Cardiac muscle cell (in vitro differentiated cells and primary cell): ENCODE measurements at regions not wholly inside any gene's neighbourhood (a gene's known extent, or its start where the extent isn't known, plus 50 kb on each side); places are given as distances from the start of the nearest gene placed in this dataset.

Source experiments
- DNase-seq, 2 donors: peaks; one replicate each; pipeline versions ENCODE4 v3.0.0 to v3.0.0-alpha.2; 2010 to 2017; ENCODE audit warnings: low read depth in 1 of 2, low spot score in 1 of 2
- H3K27ac ChIP-seq: fragments of 200-600 bp; sonication (generic); 2 replicates; pipeline ENCODE4 v1.5.1; 2016
- H3K27me3 ChIP-seq: fragments of 200-600 bp; sonication (generic); 2 replicates; pipeline ENCODE4 v1.6.0; 2016; ENCODE audit warnings: control low read depth
- H3K36me3 ChIP-seq: fragments of 200-600 bp; sonication (generic); 2 replicates; pipeline ENCODE4 v1.5.1; 2016; ENCODE audit warnings: control low read depth
- H3K4me1 ChIP-seq: fragments of 200-600 bp; sonication (generic); 2 replicates; pipeline ENCODE4 v1.8.1; 2017; ENCODE audit warnings: low read depth, mild to moderate bottlenecking, mixed run types
- H3K4me3 ChIP-seq: fragments of 200-600 bp; sonication (generic); 2 replicates; pipeline ENCODE4 v1.5.1; 2016; ENCODE audit warnings: mild to moderate bottlenecking
- H3K9me3 ChIP-seq: fragments of 200-600 bp; sonication (generic); 2 replicates; pipeline ENCODE4 v1.5.1; 2017; ENCODE audit warnings: low read depth, mild to moderate bottlenecking, control low read depth
- TF ChIP-seq, protein P1 (sequence below): IDR thresholded peaks from 2 replicates; pipeline ENCODE4 v1.5.1; 2012; ENCODE audit warnings: low read depth, mild to moderate bottlenecking, low read length

GRCh38 chr4:169342906-169343564 lies 72.3 kb upstream of the SH3RF1 start:
- DNase-seq, result no peak
- H3K4me1 ChIP-seq, result no peaks in the 10 kb centered on the region
- no peaks in the 10 kb centered on the region for H3K36me3 ChIP-seq
- TF ChIP-seq, protein P1, sequence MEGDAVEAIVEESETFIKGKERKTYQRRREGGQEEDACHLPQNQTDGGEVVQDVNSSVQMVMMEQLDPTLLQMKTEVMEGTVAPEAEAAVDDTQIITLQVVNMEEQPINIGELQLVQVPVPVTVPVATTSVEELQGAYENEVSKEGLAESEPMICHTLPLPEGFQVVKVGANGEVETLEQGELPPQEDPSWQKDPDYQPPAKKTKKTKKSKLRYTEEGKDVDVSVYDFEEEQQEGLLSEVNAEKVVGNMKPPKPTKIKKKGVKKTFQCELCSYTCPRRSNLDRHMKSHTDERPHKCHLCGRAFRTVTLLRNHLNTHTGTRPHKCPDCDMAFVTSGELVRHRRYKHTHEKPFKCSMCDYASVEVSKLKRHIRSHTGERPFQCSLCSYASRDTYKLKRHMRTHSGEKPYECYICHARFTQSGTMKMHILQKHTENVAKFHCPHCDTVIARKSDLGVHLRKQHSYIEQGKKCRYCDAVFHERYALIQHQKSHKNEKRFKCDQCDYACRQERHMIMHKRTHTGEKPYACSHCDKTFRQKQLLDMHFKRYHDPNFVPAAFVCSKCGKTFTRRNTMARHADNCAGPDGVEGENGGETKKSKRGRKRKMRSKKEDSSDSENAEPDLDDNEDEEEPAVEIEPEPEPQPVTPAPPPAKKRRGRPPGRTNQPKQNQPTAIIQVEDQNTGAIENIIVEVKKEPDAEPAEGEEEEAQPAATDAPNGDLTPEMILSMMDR, result no peak
- no peaks in the 10 kb centered on the region for H3K9me3 ChIP-seq
- H3K27ac ChIP-seq, result no peak overlapping the region
- H3K27me3 ChIP-seq, result no peaks in the 10 kb centered on the region
- no peak overlapping the region for H3K4me3 ChIP-seq

- no peak for DNase-seq
- Histone ChIP-seq H3K27ac (no peak overlapping the region), H3K36me3 (no peaks in the 10 kb centered on the region), H3K4me1 (no peaks in the 10 kb centered on the region), H3K27me3 (no peaks in the 10 kb centered on the region), H3K4me3 (no peak overlapping the region), H3K9me3 (no peaks in the 10 kb centered on the region)
- TF ChIP-seq, protein P1, result no peak
Measured at GRCh38 chr4:169342159-169342860, 71.6 kb upstream of the SH3RF1 start.

GRCh38 chr4:169341490-169341889 lies 70.7 kb upstream of the SH3RF1 start:
- DNase-seq, result peak in 1 of 2 donors; percentile 67
- TF ChIP-seq, protein P1, result no peak
- H3K27ac ChIP-seq, result no peak overlapping the region

DNA sequence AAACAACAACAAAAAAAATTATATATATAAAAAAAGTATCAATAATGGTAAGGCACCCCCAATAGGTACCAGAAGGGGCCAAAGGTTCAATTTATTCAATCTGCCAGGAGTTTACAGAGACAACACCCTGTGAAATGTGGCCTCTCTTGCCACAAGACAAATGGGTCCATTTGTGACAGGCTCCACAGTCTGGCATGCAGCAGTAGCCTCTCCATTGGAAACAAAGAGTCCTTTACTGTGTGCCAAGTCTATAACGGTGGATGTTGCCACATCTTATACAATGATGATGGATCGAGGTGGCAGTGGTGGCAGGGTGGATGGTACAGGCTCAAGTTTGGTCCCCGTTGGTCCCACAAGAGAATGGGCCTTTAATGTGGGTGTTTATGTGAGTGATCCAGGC lies 70.1 kb upstream of the SH3RF1 start:
- no peak overlapping the region for H3K4me3 ChIP-seq
- no peaks in the 10 kb centered on the region for H3K27me3 ChIP-seq
- H3K36me3 ChIP-seq, result no peaks in the 10 kb centered on the region
- DNase-seq, result no peak
- no peaks in the 10 kb centered on the region for H3K4me1 ChIP-seq
- no peak overlapping the region for H3K27ac ChIP-seq
- H3K9me3 ChIP-seq, result no peaks in the 10 kb centered on the region
- TF ChIP-seq, protein P1, result no peak

More at GRCh38 chr4:169341490-169341889, 70.7 kb upstream of the SH3RF1 start:
- Histone ChIP-seq H3K4me1 (no peaks in the 10 kb centered on the region), H3K36me3 (no peaks in the 10 kb centered on the region), H3K9me3 (no peaks in the 10 kb centered on the region), H3K4me3 (no peak overlapping the region), H3K27me3 (no peaks in the 10 kb centered on the region)

DNA sequence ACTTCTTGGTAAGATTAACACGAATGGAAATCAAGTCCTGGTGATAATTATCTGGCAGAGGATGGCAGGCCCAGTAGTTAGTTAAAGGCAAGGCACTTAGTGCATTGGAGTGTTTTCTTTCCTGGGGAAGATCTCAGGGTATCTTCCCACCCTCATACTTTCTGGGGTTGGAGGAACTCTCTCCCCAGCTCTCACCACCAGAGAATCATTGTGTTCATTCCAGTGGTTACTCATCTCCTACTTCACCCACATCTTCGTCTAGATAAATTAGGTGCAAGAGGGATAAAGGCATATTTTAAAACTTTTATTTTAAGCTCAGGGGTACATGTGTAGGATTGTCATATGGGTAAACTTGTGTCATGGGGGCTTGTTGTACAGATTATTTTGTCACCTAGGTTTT lies 67.5 kb upstream of the SH3RF1 start:
- no peaks in the 10 kb centered on the region for H3K36me3 ChIP-seq
- no peaks in the 10 kb centered on the region for H3K4me1 ChIP-seq
- H3K27me3 ChIP-seq, result no peaks in the 10 kb centered on the region
- TF ChIP-seq, protein P1, result no peak
- no peak for DNase-seq
- no peak overlapping the region for H3K27ac ChIP-seq
- no peak overlapping the region for H3K4me3 ChIP-seq
- H3K9me3 ChIP-seq, result no peaks in the 10 kb centered on the region
